Sciatic nerve (tissue), 2 donors: ENCODE measurements at regions not wholly inside any gene's neighbourhood (a gene's known extent, or its start where the extent isn't known, plus 50 kb on each side); places are given as distances from the start of the nearest gene placed in this dataset.
"Not testable (repeated sequence)": the region's sequence is repeated elsewhere in the genome, so short reads cannot be mapped to it uniquely, and the experiment has no call there.

Source experiments
- ATAC-seq: fragments of 200-7000 bp; cut with Tn5 transposase; one replicate; pipeline ENCODE4 v1.9.1; 2020; ENCODE audit warnings: mild to moderate bottlenecking, moderate library complexity
- DNase-seq: peaks from one replicate; pipeline ENCODE4 v3.0.0-alpha.2; 2020; ENCODE audit warnings: low spot score
- intact Hi-C: fragments of 100-400 bp; cut with DNase I; formaldehyde crosslinking; loops from one replicate; pipeline ENCODE4 v1.14.2; 2022
- donor health status: DM: no; HTN: no; CAD: no.
- donor health status: DM: no; HTN: no; CAD: no.

DNA sequence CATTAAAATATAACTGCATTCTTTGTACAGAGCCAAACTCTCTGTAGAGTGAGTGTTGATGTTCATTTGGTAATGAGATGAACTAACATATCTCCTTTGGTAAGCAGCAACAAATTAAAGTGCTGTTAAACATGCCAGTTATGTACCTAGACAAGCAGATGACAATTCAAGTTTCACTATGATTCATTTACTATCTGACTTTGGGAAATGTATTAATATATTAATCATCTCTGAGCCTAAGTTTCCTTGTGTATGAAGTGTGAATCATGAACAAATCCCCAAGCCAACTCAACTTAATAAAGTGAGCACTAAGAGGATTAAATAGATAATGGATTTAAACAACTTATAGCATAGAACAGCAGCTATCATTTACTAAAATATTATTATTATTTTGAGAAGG lies 1044.2 kb downstream of the GLUD2 start:
- no peak for ATAC-seq
- intact Hi-C loops, result no loop called here

DNA sequence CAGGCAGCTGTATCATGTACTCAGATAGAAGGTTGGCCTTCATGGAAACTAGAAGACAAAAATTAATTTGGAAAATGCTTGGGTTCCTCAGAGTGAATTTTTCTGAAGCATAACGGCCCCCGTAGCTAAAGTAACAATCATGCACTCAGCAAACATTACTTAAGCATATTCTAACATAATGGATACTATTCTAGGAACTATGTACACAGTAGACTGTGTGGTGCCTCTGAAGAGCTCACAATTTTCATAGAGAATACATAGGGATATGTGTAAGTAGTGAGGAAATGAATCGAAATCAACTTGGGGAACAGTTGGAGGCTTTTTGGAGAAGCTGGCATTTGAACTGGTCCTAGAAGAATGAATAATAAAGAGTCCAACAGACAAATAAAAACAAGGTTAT lies 1045.0 kb downstream of the GLUD2 start:
- DNase-seq, result no peak
- intact Hi-C loops, result no loop called here
- no peak for ATAC-seq

More for the DNA sequence above, 1044.2 kb downstream of the GLUD2 start:
- no peak for DNase-seq

DNA sequence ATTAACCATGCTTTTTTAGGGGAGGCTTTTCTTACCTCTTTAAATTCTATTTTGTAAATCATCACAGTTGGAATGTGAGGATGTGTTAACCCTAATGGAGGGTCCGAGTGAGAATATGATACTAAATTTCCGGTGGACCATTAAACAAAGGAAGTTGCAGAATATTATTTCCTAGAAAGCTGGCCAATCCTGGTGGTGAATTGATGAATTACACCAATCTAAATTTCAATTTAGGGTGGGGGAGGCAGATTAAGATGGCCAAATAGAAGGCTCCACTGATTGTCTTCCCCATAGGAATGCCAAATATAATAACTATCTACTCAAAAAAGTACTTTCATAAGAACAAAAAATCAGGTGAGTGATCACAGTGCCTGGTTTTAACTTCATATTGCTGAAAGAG lies 1045.6 kb downstream of the GLUD2 start:
- DNase-seq (no peak), ATAC-seq (no peak)
- intact Hi-C loops, result no loop called here

DNA sequence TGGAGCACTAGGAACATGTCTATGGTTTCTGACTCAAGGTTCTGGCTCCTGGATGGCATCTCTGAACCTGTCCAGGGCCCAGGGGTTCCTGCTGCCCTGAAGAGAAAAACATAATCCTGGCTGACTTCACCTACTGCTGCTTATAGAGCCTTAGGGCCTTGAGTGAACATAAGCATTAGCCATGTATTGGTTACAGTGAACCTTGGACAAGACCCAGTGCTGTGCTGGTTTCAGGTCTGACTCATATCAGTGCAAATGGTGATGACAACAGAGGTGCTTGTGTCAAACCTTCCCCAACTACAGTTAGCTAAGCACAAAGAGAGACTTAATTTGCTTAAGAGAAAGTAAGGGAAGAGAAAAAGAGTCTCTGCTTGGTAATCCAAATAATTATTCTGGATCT lies 1047.2 kb downstream of the GLUD2 start:
- intact Hi-C loops, result no loop called here
- DNase-seq (no peak), ATAC-seq (no peak)

DNA sequence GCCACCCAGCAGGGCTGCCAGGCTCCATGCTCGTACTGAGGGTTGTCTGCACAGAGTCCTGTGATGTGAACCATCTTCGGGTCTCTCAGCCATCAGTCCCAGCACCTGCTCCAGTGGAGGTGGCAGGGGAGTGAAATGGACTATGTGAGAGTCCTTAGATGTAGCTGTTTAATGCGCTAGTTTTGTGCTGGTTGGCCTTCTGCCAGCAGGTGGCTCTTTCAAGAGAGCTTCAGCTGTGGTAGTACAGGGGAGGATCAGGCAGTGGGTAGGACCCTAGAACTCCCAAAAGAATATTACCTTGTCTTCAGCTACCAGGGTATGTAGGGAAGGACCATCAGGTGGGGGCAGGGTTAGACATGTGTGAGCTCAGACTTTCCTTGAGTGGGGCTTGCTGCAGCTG lies 1066.0 kb downstream of the GLUD2 start:
- DNase-seq, result no peak
- intact Hi-C loops, result no loop called here
- no peak for ATAC-seq

DNA sequence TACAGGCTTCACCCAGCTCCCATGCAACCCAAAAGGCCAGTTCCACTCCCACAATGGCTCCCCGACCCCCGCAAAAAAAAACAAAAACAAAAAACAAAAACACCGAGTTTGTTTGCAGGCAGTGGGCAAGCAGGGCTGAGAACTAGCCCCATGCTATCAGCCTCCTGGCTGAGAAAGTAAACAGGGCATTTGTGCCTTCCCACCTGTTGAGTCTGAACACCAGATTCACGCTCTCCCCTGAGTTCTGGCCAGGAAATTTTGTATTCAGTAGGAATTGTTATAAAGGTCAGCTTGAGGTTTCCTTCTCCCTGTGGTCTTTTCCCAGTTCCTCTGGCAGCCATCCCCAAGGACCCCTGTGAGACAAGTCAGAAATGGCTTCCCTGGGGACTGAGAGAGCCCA lies 1066.5 kb downstream of the GLUD2 start:
- no peak for ATAC-seq
- intact Hi-C loops, result no loop called here
- DNase-seq, result no peak

DNA sequence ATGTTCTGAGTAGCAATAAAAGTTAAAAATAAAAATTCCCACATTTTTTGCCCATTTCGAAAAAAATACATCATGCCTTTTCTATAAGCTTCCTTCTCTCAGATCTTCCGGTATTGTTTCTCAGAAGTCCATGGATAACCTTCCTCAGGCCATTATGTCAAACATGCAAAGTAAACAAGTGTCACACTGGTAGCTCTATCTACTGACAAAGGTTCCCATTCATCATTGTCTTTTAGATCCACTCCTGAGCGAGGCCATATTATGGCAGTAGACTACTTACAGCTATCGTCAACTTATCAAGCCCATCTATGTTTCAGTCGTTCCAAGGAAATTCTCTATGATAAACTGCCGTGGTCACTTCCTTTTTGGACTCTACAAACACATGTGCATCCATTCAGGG lies 1068.2 kb downstream of the GLUD2 start:
- no peak for ATAC-seq
- intact Hi-C loops, result no loop called here
- DNase-seq, result no peak

DNA sequence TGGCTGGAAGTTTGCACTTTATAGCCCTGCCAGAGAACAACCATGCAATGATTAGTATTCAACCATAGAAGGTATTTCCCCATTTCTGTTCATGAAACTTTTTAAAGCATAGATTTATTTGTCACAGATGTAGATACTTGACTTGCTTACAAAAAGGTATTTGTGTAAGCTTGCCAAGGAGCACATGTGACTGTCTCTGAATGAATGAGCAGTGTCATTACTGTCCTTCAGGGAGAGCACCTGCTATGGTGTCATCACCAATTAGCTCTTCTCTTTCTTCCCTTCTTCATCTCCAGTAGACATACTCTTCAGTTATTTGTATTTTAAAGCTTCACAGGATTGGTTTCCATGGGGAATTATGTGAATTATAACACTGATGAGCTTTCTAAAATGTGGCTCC lies 1064.7 kb upstream of the GRIA3 start:
- intact Hi-C loops, result no loop called here
- ATAC-seq (no peak), DNase-seq (no peak)

DNA sequence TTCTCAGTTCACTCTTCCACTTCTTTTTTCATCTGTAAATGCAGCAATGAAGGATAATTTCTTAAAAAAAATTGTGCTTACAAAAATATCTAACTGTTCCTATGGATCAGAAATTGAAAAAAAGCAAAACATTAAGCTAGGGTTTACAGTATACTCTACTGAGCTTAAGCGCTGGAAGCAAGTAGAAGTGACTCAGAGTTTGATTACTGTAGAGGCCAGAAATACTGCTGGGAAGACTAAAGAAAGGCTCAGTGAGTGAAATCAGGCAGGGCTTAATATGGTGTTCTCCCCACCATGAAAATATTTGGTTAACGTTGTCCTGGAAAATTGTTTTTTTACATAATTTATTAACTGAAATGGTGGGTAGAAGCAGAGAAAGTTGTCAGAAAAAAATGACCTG lies 1061.8 kb upstream of the GRIA3 start:
- ATAC-seq (no peak), DNase-seq (no peak)
- intact Hi-C loops, result no loop called here

DNA sequence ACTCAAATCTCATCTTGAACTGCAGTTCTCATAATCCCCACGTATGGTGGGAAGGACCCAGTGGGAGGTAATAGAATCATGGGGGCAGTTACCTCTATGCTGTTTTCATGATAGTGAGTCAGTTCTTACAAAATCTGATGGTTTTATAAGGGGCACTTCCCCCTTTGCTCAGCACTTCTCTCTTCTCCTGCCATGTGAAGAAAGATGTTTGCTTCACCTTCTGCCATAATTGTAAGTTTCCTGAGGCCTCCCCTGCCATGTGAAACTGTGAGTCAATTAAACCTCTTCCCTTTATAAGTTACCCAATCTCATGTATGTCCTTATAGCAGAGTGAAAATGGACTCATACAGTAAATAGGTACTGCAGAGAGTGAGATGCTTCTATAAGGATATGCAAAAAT lies 1050.6 kb upstream of the GRIA3 start:
- ATAC-seq (no peak), DNase-seq (no peak)
- intact Hi-C loops, result no loop called here

DNA sequence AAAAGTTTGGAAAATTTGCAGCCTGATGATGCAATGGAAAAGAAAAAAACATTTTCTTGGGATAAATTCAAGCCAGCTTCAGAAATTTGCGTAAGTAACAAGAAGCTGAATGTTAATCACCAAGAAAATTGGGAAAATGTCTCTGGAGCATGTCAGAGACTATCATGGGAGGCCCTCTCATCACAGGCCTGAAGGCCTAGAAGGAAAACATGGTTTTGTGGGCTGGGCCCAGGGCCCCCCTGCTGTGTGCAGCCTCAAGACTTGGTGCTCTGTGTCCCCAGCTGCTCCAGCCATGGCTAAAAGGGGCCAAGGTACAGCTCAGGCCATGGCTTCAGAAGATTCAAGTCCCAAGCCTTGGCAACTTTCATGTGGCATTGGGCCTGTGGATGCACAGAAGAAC lies 1049.8 kb upstream of the GRIA3 start:
- intact Hi-C loops, result no loop called here
- peak; percentile 70 for ATAC-seq

DNA sequence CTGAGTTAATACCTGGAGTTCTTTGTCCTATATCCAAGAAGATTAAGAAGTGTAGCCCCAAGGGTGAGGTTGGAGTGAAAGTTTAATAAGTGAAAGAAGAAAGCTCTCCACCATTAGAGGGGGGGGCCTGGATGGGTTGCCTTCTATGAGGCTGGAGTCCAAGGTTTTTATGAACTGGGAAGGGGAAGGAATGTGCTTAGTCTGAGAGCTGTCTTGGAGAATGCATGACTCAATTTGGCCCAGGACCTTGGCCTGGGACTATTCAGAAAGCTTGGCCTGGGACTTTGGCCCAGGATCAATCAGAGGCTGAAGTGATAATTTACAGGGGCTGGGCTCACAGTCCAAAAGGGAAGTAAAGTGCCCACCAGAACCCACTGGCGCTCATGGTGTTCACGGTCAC lies 1049.0 kb upstream of the GRIA3 start:
- intact Hi-C loops, result no loop called here
- ATAC-seq (peak; percentile 81), DNase-seq (no peak)

More for the DNA sequence above, 1049.8 kb upstream of the GRIA3 start:
- no peak for DNase-seq

DNA sequence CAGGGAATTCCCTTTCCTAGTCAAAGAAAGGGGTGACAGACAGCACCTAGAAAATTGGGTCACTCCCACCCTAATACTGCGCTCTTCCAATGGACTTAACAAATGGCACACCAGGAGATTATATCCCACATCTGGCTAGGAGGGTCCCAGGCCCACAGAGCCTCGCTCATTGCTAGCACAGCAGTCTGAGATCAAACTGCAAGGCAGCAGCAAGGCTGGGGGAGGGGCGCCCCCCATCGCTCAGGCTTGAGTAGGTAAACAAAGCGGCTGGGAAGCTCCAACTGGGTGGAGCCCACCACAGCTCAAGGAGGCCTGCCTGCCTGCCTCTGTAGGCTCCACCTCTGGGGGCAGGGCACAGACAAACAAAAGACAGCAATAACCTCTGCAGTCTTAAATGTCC lies 1043.9 kb upstream of the GRIA3 start:
- intact Hi-C loops, ATAC-seq, DNase-seq: not testable (repeated sequence)

DNA sequence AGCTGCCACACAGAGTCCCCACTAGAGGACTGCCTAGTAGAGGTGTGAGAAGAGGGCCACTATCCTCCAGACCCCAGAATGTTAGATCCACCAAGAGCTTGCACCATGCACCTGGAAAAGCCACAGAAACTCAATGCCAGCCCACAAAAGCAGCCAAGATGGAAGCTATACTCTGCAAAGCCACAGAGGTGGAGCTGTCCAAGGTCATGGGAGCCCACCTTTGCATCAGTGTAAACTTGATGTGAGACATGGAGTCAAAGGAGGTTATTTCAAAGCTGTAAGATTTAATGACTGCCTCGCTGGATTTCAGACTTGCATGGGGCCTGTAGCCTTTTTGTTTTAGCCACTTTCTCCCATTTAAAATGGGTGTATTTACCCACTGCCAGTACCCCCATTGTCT lies 1030.1 kb upstream of the GRIA3 start:
- ATAC-seq (no peak), DNase-seq (no peak)
- intact Hi-C loops, result no loop called here

DNA sequence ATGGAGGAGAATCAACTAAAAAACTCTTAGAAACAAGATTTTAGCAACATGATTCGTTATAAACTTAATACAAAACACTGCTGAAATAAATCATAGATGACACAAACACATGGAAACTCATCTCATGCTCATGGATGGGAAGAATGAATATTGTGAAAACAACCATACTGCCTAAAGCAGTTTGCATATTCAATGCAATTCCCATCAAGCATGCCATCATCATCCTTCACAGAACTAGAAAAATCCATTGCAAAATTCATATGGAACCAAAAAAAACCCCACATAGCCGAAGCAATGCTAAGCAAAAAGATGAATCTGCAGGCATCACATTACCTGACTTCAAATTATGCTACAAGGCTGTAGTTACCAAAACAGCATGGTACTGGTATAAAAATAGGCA lies 1015.8 kb upstream of the GRIA3 start:
- intact Hi-C loops, result no loop called here
- ATAC-seq, result no peak
- DNase-seq, result no peak

DNA sequence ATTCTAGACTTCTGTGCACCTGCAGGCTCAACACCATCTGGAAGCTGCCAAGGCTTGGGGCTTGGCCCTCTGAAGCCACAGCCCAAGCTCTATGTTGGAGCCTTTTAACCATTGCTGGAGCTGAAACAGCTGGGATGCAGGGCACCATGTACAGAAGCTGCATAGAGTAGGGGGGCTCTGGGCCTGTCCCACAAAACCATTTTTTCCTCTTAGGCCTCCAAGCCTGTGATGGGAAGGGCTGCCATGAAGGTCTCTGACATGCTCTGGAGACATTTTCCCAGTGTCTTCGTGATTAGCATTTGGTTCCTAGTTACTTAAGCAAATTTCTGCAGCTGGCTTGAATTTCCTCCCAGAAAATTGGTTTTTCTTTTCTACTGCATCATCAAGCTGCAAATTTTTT lies 999.3 kb upstream of the GRIA3 start:
- intact Hi-C loops, result no loop called here
- ATAC-seq (no peak), DNase-seq (no peak)

DNA sequence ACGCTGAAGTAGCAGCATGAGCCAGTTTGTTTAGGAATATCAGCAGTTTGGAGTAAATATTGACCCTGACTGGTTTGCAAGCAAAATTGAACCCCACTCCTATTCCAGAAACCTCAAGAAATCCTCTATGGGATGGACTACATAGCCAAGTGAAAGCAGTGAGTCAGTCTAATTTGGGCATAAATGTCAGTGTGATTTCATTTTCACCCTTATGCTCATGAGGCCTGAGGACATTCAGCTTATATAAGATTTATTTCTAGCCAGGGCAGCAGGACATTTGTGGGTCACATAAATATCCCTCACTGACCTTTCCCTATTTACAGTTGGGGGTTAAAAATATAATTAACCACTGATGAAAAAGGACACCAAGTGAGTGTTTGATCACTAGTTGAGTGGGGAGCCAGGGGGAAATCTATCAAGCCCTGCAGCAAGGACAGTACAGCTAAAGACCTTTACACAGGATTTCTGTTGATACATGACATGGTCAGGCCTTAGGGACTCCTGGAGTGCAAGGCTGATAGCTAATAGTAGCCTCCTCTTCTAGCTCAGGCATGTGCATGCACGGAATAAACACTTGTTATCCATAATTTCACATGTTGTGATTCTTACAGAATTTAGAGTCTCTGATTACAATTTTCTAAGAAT lies 996.9 kb upstream of the GRIA3 start:
- intact Hi-C loops, result no loop called here
- ATAC-seq (no peak), DNase-seq (no peak)

DNA sequence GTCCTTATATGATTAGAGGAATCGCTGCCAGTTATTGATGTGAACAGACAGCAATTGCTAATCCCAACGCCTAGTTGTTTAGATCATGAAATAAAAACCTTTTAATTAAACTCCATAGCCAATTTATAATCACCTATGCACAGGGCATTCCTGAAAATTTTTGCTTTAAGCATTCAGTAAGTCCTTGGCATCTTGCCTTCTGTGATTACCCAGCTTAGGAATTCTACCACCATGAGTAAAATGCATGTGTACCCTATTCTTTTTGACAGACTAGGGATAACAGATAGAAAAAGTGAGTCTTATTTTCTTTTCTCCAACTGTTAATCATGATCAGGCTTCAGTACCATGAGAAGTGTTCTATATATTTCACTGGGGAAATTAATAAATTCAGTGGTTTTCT lies 995.3 kb upstream of the GRIA3 start:
- intact Hi-C loops, result no loop called here
- ATAC-seq, result no peak
- no peak for DNase-seq

DNA sequence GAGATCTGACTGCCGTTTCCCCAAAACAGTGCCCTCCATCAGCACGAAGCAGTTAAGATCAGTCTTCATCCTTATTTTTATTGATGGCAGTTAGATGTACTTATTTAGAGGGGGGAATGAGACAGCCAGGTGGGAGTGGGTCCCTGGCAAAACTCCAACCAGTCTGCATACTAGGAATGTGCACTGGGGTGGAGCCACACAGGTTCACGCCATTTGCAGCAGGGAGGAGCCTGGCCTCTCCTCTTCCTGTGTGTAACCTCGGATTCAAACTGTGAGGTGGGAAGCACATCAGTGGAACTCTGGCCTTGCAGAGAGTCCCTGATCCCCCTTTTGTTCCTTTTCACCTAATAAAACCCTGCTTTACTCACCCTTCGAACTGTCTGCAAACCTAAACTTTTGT lies 987.7 kb upstream of the GRIA3 start:
- intact Hi-C loops, result no loop called here
- ATAC-seq, result no peak

DNA sequence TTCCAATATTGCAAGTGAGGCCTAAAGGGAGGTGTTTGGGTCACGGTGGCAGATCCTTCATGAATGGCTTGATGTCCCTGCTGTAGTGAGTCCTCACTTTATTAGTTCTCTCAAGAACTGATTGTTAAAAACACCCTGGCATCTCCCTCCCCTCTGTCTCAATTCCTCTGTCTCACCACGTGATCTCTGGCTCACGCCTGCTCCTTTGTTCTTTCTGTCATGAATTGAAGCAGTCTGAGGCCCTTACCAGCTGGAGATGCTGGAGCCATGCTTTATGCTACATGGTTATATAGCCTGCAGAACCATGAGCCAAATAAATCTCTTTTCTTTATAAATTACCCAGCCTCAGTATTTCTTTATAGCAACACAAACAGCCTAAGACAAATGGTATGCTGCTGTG lies 980.7 kb upstream of the GRIA3 start:
- no peak for ATAC-seq
- DNase-seq, result no peak
- intact Hi-C loops, result no loop called here

More for the DNA sequence above, 987.7 kb upstream of the GRIA3 start:
- no peak for DNase-seq

DNA sequence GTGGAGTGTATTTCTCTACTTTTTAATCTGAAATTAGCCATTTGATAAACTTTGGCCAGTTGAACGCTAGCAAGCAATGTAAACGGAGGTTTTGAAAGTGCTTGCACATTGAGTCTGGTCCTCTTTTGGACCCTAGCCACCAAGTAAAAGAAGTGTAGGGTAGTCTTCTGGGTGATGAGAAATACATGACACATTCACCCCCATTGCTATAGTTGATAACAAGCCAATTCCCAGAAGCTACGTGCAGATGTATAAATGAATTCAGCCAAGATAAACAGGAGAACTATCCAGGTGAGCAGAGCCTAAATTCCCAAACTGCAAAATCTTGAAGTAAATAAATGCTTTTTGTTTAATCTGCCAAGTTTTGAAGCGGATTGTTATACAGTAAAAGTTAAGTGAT lies 965.4 kb upstream of the GRIA3 start:
- intact Hi-C loops, result no loop called here
- ATAC-seq, result no peak
- no peak for DNase-seq

DNA sequence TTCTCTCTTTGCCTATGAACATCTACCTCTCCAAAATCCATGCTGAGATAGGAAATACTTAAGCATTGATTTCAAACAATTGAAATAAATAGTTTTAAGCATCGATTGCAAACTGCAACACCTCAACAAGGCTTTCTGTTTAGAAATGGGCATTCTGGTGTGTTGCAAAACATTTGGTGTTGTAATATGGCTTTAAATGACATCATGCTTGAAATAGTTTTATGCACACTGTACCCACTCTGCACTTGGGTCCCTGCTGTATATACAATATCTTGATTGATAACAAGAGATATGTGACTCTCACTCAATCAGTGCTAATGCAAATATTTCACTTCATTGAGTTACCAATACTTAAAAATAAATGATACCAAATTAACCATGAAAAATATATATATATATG lies 964.9 kb upstream of the GRIA3 start:
- no peak for ATAC-seq
- intact Hi-C loops, result no loop called here
- no peak for DNase-seq
